ENCODE measurements at regions not wholly inside any gene's neighbourhood (a gene's known extent, or its start where the extent isn't known, plus 50 kb on each side); places are given as distances from the start of the nearest gene placed in this dataset.

- Mint-ChIP-seq H3K4me1 (no peaks in the 10 kb centered on the region), H3K36me3 (no peaks in the 10 kb centered on the region), H3K9me3 (peaks cover 2% of the 10 kb centered on the region), H3K27me3 (ENCODE audit: insufficient read depth, low read depth) (no peaks in the 10 kb centered on the region), H3K4me3 (no peak overlapping the region), H3K27ac (no peak overlapping the region)
- H3K79me2 ChIP-seq (ENCODE audit: low read depth), result no peaks in the 10 kb centered on the region
- H4K20me1 ChIP-seq (ENCODE audit: low read depth), result no peaks in the 10 kb centered on the region
- DNase-seq (ENCODE audit: low spot score), result no peak
- H3K27me3 ChIP-seq, result no peaks in the 10 kb centered on the region
- no peak for TF ChIP-seq EZH2phosphoT487 (IDR thresholded peaks at IDR 0.05)
- no peaks in the 10 kb centered on the region for H3F3A ChIP-seq (ENCODE audit: low read depth)
- no peak overlapping the region for H2AFZ ChIP-seq (replicated peaks)
- H3K4me1 ChIP-seq, result no peaks in the 10 kb centered on the region
- H3K4me2 ChIP-seq, result no peak overlapping the region
- no peak overlapping the region for H3K4me3 ChIP-seq
- H3K9ac ChIP-seq, result no peak overlapping the region
- no peak overlapping the region for H3K27ac ChIP-seq
- H3K9me3 ChIP-seq (ENCODE audit: low read depth), result no peaks in the 10 kb centered on the region
- H3K36me3 ChIP-seq, result no peaks in the 10 kb centered on the region
Observed at GRCh38 chr21:14750041-14750440, 203.9 kb upstream of the SAMSN1 start.

- Mint-ChIP-seq H3K36me3 (no peaks in the 10 kb centered on the region), H3K9me3 (peaks cover 2% of the 10 kb centered on the region), H3K4me3 (no peak overlapping the region), H3K27me3 (ENCODE audit: insufficient read depth, low read depth) (no peaks in the 10 kb centered on the region), H3K27ac (no peak overlapping the region), H3K4me1 (no peaks in the 10 kb centered on the region)
- Histone ChIP-seq H2AFZ (replicated peaks) (no peak overlapping the region), H3F3A (ENCODE audit: low read depth) (no peaks in the 10 kb centered on the region), H3K36me3 (no peaks in the 10 kb centered on the region), H3K4me2 (no peak overlapping the region), H3K4me1 (no peaks in the 10 kb centered on the region), H4K20me1 (ENCODE audit: low read depth) (no peaks in the 10 kb centered on the region), H3K9ac (no peak overlapping the region), H3K9me3 (ENCODE audit: low read depth) (no peaks in the 10 kb centered on the region), H3K27me3 (no peaks in the 10 kb centered on the region), H3K4me3 (no peak overlapping the region), H3K27ac (no peak overlapping the region), H3K79me2 (ENCODE audit: low read depth) (no peaks in the 10 kb centered on the region)
- TF ChIP-seq, protein P1, sequence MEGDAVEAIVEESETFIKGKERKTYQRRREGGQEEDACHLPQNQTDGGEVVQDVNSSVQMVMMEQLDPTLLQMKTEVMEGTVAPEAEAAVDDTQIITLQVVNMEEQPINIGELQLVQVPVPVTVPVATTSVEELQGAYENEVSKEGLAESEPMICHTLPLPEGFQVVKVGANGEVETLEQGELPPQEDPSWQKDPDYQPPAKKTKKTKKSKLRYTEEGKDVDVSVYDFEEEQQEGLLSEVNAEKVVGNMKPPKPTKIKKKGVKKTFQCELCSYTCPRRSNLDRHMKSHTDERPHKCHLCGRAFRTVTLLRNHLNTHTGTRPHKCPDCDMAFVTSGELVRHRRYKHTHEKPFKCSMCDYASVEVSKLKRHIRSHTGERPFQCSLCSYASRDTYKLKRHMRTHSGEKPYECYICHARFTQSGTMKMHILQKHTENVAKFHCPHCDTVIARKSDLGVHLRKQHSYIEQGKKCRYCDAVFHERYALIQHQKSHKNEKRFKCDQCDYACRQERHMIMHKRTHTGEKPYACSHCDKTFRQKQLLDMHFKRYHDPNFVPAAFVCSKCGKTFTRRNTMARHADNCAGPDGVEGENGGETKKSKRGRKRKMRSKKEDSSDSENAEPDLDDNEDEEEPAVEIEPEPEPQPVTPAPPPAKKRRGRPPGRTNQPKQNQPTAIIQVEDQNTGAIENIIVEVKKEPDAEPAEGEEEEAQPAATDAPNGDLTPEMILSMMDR (IDR thresholded peaks at IDR 0.05), result no peak
- TF ChIP-seq EZH2 (IDR thresholded peaks at IDR 0.05), result no peak
- TF ChIP-seq EZH2phosphoT487 (IDR thresholded peaks at IDR 0.05), result no peak
- no peak for DNase-seq (ENCODE audit: low spot score)
Observed at GRCh38 chr21:14748662-14749061, 202.5 kb upstream of the SAMSN1 start.

GRCh38 chr21:14744368-14744767 lies 198.3 kb upstream of the SAMSN1 start:
- no peaks in the 10 kb centered on the region for H3K27me3 ChIP-seq
- no peak overlapping the region for H3K4me2 ChIP-seq
- H2AFZ ChIP-seq (replicated peaks), result no peak overlapping the region
- no peaks in the 10 kb centered on the region for H3K27me3 Mint-ChIP-seq (ENCODE audit: insufficient read depth, low read depth)
- H3F3A ChIP-seq (ENCODE audit: low read depth), result no peaks in the 10 kb centered on the region
- no peaks in the 10 kb centered on the region for H3K4me1 ChIP-seq
- no peak overlapping the region for H3K27ac ChIP-seq
- H3K4me3 Mint-ChIP-seq, result no peak overlapping the region
- no peaks in the 10 kb centered on the region for H3K36me3 ChIP-seq
- no peak overlapping the region for H3K9ac ChIP-seq
- DNase-seq (ENCODE audit: low spot score), result no peak
- no peak overlapping the region for H3K4me3 ChIP-seq
- H3K27ac Mint-ChIP-seq, result no peak overlapping the region
- TF ChIP-seq EZH2 (IDR thresholded peaks at IDR 0.05) (no peak), EZH2phosphoT487 (IDR thresholded peaks at IDR 0.05) (no peak)
- TF ChIP-seq, protein P1 (IDR thresholded peaks at IDR 0.05), result no peak
- H3K79me2 ChIP-seq (ENCODE audit: low read depth), result no peaks in the 10 kb centered on the region
- H3K36me3 Mint-ChIP-seq, result no peaks in the 10 kb centered on the region
- no peaks in the 10 kb centered on the region for H4K20me1 ChIP-seq (ENCODE audit: low read depth)
- H3K9me3 ChIP-seq (ENCODE audit: low read depth), result no peaks in the 10 kb centered on the region
- H3K9me3 Mint-ChIP-seq, result peaks cover 2% of the 10 kb centered on the region
- H3K4me1 Mint-ChIP-seq, result no peaks in the 10 kb centered on the region

- Histone ChIP-seq H4K20me1 (ENCODE audit: low read depth) (no peaks in the 10 kb centered on the region), H3K4me3 (no peak overlapping the region), H3K36me3 (no peaks in the 10 kb centered on the region), H3K4me1 (no peaks in the 10 kb centered on the region), H3K27ac (no peak overlapping the region), H3F3A (ENCODE audit: low read depth) (no peaks in the 10 kb centered on the region), H3K9me3 (ENCODE audit: low read depth) (no peaks in the 10 kb centered on the region), H3K4me2 (no peak overlapping the region), H2AFZ (replicated peaks) (no peak overlapping the region), H3K9ac (no peak overlapping the region), H3K27me3 (no peaks in the 10 kb centered on the region), H3K79me2 (ENCODE audit: low read depth) (no peaks in the 10 kb centered on the region)
- Mint-ChIP-seq H3K4me1 (no peaks in the 10 kb centered on the region), H3K36me3 (no peaks in the 10 kb centered on the region), H3K9me3 (peaks cover 2% of the 10 kb centered on the region), H3K27me3 (ENCODE audit: insufficient read depth, low read depth) (no peaks in the 10 kb centered on the region), H3K27ac (no peak overlapping the region), H3K4me3 (no peak overlapping the region)
- DNase-seq (ENCODE audit: low spot score), result no peak
- TF ChIP-seq, protein P1 (IDR thresholded peaks at IDR 0.05), result no peak
- no peak for TF ChIP-seq EZH2 (IDR thresholded peaks at IDR 0.05)
- no peak for TF ChIP-seq EZH2phosphoT487 (IDR thresholded peaks at IDR 0.05)
Observed at GRCh38 chr21:14742119-14742518, 196.0 kb upstream of the SAMSN1 start.
